GM12872 (cell line): ENCODE measurements at regions not wholly inside any gene's neighbourhood (a gene's known extent, or its start where the extent isn't known, plus 50 kb on each side); places are given as distances from the start of the nearest gene placed in this dataset.

Source experiments
- TF ChIP-seq, protein P1 (sequence below): IDR thresholded peaks from 3 replicates; pipeline ENCODE4 v1.5.1; 2011; ENCODE audit warnings: low read depth, mild to moderate bottlenecking, low read length, moderate library complexity; ENCODE audit not compliant: insufficient read depth

DNA sequence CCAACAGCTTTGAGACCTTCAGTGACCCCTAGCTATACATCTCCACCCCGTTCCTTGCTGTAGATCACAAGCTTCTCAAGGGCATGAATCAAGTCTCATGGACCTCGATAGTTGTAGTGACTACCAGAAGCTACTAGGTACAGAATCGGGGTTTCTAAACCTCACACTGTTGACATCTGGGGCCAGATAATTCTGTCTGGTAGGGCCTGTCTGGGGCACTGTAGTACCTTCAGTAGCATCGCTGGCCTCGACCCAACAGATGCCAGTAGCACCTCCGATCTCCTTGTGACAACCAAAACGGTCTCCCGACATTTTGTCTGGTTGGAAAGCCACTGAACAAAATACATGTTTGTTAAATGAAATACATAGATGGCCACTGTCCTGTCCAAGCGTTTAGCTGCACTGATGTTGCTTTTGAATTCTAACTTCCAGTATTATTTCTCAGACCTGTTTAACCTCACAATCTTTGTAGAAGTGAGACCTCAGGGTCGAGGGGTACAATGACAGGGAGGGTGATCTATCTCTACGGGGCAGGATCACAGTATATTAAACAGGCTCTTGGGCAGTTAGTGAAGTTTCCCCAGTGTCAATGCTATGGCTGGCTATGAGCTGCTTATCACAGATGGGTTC is 262.5 kb upstream of the IGF1R start:
- TF ChIP-seq, protein P1, sequence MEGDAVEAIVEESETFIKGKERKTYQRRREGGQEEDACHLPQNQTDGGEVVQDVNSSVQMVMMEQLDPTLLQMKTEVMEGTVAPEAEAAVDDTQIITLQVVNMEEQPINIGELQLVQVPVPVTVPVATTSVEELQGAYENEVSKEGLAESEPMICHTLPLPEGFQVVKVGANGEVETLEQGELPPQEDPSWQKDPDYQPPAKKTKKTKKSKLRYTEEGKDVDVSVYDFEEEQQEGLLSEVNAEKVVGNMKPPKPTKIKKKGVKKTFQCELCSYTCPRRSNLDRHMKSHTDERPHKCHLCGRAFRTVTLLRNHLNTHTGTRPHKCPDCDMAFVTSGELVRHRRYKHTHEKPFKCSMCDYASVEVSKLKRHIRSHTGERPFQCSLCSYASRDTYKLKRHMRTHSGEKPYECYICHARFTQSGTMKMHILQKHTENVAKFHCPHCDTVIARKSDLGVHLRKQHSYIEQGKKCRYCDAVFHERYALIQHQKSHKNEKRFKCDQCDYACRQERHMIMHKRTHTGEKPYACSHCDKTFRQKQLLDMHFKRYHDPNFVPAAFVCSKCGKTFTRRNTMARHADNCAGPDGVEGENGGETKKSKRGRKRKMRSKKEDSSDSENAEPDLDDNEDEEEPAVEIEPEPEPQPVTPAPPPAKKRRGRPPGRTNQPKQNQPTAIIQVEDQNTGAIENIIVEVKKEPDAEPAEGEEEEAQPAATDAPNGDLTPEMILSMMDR = no peak

DNA sequence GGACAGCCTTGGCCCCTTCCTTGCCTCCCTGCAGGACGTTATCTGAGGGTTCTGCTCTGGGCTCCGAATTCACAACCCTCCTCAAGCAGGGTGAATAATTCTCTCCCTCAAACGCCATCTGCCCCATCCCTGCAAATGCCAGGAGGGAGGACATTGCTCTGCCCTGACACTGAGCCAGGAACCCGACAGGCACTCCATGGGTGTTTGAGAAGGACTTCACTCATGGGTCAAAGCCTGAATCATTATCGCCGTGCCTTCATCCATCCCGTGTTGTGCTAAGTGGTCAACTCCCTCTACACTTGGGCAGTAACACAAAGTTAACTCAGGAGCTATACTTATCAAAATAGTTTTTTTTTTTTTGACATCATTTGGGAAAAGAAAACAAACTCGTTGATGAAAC is 261.8 kb upstream of the IGF1R start:
- TF ChIP-seq, protein P1 = no peak

DNA sequence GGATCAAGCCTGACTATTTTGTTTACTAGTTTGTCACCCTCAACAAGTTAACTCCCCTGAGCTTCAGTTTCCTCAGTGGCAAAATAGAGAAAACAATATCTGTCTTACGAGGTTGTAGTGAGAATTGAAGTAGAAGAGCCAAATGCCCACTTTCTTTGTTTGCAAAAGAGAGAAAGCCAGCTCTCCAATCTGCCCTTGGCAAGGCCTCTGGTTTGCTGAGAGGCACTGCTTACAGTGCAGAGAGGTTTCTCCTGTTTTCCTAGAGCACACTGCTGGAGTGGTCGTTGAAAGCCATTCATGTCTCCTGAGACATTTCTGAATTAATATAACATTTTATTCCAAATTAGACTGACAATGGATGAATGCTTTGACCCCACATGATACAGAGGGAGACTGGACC is 260.5 kb upstream of the IGF1R start:
- TF ChIP-seq, protein P1 = no peak

DNA sequence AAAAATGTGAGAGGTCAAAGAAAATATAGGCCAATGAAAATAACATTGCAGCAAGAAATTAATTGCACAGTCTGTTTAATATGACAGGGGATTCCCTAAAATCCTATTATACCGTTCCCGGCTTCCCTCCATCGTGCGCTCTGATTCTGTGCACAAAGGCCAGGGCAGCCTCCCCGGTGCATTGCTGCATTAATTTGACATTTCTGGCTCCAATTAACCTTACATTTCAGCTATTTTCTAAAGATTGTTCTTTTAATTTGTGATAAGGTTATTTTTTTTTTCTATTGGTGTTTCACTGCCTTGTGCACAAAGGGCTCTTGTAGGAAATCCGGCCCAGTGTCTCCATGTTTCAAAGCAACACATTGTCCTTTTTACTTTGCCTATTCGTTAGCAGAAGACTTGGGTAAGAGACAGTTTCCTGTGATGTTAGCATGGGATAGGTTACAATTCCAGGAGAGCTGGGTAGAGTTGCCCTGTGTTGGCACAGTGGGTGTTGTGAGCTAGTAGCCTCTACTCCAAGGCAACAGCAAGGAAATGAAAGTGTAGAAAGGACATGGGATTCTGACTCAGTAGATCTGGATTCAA is 257.3 kb upstream of the IGF1R start:
- TF ChIP-seq, protein P1 = no peak

DNA sequence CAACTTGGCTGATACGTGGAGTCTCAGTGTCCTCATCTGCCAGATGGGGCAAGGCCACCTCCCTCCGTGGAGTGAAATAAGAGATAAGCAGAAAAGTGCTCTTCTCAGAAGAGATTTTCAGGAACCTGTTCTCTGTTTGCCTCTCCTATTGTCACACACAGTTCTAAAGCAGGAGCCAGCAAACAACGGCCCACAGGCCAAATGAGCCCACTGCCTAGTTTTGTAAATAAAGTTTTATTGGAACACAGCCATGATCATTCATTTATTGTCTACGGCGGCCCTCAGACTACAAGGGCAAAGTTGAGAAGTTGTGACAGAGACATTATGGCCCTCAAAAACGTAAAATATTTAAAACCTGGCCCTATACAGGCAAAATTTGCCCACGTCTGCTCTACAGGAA is 256.8 kb upstream of the IGF1R start:
- TF ChIP-seq, protein P1 = no peak

DNA sequence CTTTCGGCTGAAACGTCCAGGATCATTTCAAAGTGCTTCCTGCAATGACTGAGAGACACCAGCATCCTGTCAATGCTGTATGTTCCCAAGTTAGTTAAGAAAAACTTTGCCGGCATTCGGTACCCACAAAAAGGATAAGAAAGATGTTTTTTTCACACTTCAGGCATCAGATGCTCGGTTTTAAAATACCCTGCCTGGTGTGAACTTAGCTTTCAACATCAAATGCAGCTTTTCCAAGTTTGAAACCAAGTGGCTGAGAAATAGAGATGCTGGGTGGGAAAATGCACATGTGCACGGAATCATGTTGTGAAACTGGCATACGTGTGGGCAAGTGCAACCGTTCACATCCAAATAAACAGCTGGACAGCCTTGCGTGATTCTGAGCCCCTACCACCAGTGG is 254.9 kb upstream of the IGF1R start:
- TF ChIP-seq, protein P1 = no peak

DNA sequence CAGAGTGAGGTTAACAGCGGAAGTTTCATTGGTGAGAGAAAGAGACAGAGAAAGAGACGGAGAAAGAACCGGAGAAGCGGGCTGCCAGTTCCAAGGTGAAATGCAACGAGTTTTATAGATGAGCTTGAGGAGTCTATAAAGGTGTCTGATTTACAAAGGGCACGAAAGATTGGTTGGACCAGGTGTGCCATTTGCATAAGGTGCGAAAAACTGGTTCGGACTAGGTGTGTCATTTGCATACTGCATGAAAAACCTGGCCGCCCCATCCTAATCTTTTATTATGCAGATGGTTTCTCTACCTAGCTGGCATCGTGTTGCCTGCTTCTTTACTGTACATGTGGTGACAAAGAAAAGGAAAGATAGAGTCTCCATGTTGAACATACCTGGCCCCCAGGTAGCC is 253.8 kb upstream of the IGF1R start:
- TF ChIP-seq, protein P1 = no peak
